Rectal smooth muscle tissue (tissue), 1 donor: ENCODE measurements at regions not wholly inside any gene's neighbourhood (a gene's known extent, or its start where the extent isn't known, plus 50 kb on each side); places are given as distances from the start of the nearest gene placed in this dataset.
A peak's percentile ranks its signal among the peaks of the same experiment; 100 is the strongest.

Experiments used
- H3K27ac ChIP-seq: one replicate; pipeline ENCODE4 v1.7.0; 2013; ENCODE audit warnings: low read depth, low read length, inconsistent platforms
- H3K27me3 ChIP-seq: one replicate; pipeline ENCODE4 v1.7.0; 2013; ENCODE audit warnings: low read length; ENCODE audit not compliant: control insufficient read depth, insufficient read depth
- H3K36me3 ChIP-seq: one replicate; pipeline ENCODE4 v1.7.0; 2013; ENCODE audit warnings: low read length; ENCODE audit not compliant: control insufficient read depth, insufficient read depth
- H3K4me1 ChIP-seq: one replicate; pipeline ENCODE4 v1.7.0; 2013; ENCODE audit warnings: low read length; ENCODE audit not compliant: control insufficient read depth, insufficient read depth
- H3K4me3 ChIP-seq: one replicate; pipeline ENCODE4 v1.7.0; 2013; ENCODE audit warnings: low read length
- H3K9ac ChIP-seq: one replicate; pipeline ENCODE4 v1.7.0; 2013; ENCODE audit warnings: low read length

DNA sequence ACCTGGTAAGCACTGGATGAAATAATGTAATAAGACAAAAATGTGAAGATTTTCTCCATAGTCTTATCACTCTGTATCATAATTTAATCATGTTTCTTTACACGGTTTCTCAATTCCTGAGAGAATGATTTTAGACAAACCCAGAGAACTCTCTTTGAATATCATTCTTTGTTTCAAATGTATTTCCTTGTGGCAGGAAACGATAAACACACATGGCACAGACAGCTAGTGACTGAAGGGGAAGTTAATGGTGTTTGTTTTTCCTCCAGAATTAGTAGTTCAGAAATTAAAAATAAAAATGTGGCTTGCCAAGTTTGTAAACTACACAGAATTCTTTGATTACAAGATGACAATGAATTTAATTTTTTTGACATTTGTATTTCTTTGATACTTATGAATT, 163.7 kb upstream of the PRPS1L1 start:
- Histone ChIP-seq H3K27me3 (no peaks in the 10 kb centered on the region), H3K27ac (no peak overlapping the region), H3K4me3 (no peak overlapping the region), H3K9ac (no peak overlapping the region), H3K36me3 (no peaks in the 10 kb centered on the region), H3K4me1 (no peaks in the 10 kb centered on the region)

DNA sequence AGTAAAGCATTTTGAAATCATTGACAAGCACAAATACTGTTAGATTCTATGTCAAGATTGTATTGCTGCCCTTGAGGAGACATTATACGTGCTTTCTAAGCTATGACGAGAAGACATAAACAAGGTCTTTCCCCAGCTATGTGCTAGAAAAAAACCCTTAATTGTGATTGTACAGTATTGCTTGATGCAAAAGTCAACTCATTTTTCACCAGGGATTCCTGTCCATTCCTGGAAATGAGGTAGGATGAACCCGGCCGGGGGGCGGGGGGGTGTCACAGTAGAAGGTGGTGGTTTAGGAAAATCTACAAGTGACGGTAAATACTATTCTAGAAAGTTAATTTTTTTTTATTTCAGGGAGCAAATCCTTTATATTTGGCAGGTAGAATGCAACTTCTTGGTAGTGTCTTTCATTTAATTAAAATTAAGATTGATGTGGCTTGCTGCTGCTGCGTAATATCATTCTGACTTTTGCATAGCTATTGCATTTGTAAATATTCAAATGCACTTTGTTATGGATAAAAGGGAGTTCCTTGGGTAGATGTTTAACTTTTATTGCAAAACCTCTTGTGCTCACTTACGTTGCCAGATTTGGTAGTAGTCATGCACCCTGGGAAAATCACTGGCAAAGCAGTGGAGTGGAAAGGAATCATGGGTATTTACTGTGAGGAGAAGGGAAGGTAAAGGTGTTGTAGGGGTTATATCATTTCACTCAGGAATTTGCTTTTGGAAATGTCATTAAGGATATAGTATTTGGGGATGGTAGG, 164.4 kb upstream of the PRPS1L1 start:
- Histone ChIP-seq H3K27ac (no peak overlapping the region), H3K36me3 (no peaks in the 10 kb centered on the region), H3K9ac (no peak overlapping the region), H3K4me3 (no peak overlapping the region), H3K4me1 (no peaks in the 10 kb centered on the region), H3K27me3 (no peaks in the 10 kb centered on the region)

GRCh38 chr7:18194616-18195015, 167.0 kb upstream of the PRPS1L1 start:
- Histone ChIP-seq H3K27ac (no peak overlapping the region), H3K4me3 (no peak overlapping the region), H3K9ac (no peak overlapping the region), H3K36me3 (no peaks in the 10 kb centered on the region), H3K27me3 (no peaks in the 10 kb centered on the region), H3K4me1 (no peaks in the 10 kb centered on the region)

- Histone ChIP-seq H3K4me1 (no peaks in the 10 kb centered on the region), H3K27me3 (no peaks in the 10 kb centered on the region), H3K4me3 (no peak overlapping the region), H3K27ac (no peak overlapping the region), H3K9ac (no peak overlapping the region), H3K36me3 (no peaks in the 10 kb centered on the region)
These were observed 169.0 kb upstream of the PRPS1L1 start for GRCh38 chr7:18196638-18197037.

- no peaks in the 10 kb centered on the region for H3K27me3 ChIP-seq
- H3K27ac ChIP-seq: no peak overlapping the region
- H3K4me3 ChIP-seq: no peak overlapping the region
- H3K9ac ChIP-seq: no peak overlapping the region
- H3K4me1 ChIP-seq: no peaks in the 10 kb centered on the region
- H3K36me3 ChIP-seq: no peaks in the 10 kb centered on the region
These were observed 171.2 kb upstream of the PRPS1L1 start for GRCh38 chr7:18198868-18199267.

DNA sequence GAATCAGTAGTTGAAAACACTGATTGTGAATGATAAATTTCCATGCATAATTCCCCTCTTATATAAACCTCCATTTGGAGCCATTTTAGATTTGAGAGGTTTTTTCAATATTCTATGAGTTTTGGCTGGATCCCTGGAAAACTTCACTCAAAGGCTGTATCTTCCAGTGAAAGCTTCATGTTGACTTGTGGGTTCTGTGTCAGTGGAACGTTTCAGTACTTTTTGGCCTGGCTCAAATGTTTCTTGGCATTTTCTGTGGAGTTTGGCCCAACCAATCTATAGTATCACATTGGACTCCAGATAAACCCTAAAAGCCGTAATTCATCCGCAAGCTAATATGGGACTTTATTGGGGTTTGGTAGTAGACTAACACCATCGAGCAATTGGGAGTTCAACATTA, 172.6 kb upstream of the PRPS1L1 start:
- H3K4me1 ChIP-seq: no peaks in the 10 kb centered on the region
- H3K27ac ChIP-seq: no peak overlapping the region
- H3K27me3 ChIP-seq: no peaks in the 10 kb centered on the region
- no peak overlapping the region for H3K9ac ChIP-seq
- H3K4me3 ChIP-seq: no peak overlapping the region
- no peaks in the 10 kb centered on the region for H3K36me3 ChIP-seq

GRCh38 chr7:18200855-18201254, 173.2 kb upstream of the PRPS1L1 start:
- Histone ChIP-seq H3K27ac (peak overlapping the region; percentile 10), H3K36me3 (no peaks in the 10 kb centered on the region), H3K4me3 (no peak overlapping the region), H3K27me3 (no peaks in the 10 kb centered on the region), H3K4me1 (no peaks in the 10 kb centered on the region), H3K9ac (no peak overlapping the region)

DNA sequence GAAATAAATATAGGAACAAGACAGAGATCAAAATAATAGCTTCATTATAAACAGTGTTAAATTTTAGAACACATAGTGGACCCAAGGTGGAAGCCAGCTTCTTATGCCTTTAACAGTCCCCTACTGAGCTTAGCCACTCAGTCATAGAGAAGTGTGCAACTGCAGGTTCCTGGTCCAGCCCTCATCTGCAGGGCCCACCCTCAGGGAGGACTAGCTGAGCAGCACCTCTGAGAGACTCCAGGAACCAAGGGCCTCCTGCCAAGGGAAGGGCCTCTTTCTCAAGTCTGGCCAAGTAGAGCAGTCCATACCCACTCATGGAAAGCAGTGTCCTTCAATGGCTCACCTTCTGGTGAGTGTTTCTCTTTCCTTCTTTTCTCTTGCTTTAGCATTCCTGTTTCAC, 173.7 kb upstream of the PRPS1L1 start:
- Histone ChIP-seq H3K27me3 (no peaks in the 10 kb centered on the region), H3K27ac (no peak overlapping the region), H3K4me3 (no peak overlapping the region), H3K9ac (no peak overlapping the region), H3K36me3 (no peaks in the 10 kb centered on the region), H3K4me1 (no peaks in the 10 kb centered on the region)

DNA sequence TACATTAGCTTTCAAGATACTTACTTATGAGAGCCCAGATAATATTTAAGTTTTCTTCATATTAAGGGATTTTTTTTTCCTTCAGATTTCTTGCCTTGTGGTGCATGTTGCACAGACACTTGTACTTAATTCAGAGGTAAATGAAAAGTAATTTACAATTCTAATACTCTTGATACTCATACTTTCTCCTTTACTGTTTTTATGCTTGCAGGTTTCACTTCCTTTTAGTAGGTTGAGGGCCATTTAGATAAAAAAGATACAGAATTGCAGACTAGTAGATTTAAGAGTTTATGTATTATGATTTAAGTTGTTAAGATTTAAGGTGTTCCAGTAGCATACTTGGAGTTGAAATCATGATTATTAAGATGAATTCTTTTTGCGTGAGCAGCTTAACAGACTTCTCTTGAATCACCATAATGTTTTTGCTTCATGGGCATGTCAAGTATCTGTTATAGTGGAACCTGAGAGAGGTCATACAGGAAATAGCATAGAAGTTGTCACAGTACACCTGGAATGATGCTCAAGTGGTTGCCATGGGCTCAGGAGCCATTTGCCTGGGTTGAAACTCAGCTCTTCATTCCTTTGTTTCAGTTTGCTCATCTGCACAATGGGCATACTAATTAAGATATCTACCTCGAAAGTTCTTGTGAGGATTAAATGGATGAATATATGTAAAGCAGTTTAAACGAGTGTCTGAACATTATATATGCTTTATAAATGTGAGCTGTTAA, 174.8 kb upstream of the PRPS1L1 start:
- no peak overlapping the region for H3K27ac ChIP-seq
- H3K36me3 ChIP-seq: no peaks in the 10 kb centered on the region
- no peaks in the 10 kb centered on the region for H3K4me1 ChIP-seq
- no peaks in the 10 kb centered on the region for H3K27me3 ChIP-seq
- H3K4me3 ChIP-seq: no peak overlapping the region
- H3K9ac ChIP-seq: no peak overlapping the region

DNA sequence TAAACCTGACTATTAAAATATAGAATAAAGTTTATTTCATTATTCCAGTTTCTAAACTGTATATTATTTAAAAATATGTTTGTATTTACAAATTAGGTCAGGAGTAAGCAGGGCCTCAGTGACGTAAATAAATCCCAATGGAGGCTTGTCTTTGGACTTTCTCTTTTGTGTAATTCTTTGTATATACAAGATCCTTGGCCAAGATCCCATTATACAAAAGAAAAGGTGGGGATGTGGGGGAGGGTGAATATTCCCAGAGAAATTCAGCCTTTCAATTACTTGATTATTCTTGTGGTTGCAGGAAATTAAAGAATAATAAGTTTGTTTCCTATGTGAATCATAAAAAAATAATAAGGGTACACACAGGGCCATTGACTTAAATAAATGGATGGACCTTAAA, 178.7 kb upstream of the PRPS1L1 start:
- Histone ChIP-seq H3K27me3 (no peaks in the 10 kb centered on the region), H3K27ac (no peak overlapping the region), H3K4me1 (no peaks in the 10 kb centered on the region), H3K4me3 (no peak overlapping the region), H3K36me3 (no peaks in the 10 kb centered on the region), H3K9ac (no peak overlapping the region)

DNA sequence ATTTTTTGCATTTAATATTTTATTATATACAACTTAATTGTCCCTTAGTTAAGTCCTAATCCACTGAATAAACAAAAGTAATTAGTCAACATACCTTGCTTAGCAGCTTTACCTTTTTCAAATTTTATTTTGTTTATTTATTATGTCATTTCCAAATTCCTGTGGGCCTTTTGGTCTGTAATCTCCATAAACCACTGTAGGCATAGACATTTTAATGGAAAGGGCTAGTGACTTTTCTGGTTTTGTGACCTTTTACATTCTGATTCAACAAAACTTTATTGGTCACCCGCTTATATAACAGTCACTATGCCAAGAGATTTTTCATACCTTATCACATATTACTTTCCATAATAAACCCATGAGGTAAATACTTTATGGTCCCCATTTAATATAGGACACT, 181.3 kb upstream of the PRPS1L1 start:
- H3K36me3 ChIP-seq: no peaks in the 10 kb centered on the region
- H3K9ac ChIP-seq: no peak overlapping the region
- H3K4me3 ChIP-seq: no peak overlapping the region
- H3K27ac ChIP-seq: no peak overlapping the region
- H3K27me3 ChIP-seq: no peaks in the 10 kb centered on the region
- no peaks in the 10 kb centered on the region for H3K4me1 ChIP-seq

DNA sequence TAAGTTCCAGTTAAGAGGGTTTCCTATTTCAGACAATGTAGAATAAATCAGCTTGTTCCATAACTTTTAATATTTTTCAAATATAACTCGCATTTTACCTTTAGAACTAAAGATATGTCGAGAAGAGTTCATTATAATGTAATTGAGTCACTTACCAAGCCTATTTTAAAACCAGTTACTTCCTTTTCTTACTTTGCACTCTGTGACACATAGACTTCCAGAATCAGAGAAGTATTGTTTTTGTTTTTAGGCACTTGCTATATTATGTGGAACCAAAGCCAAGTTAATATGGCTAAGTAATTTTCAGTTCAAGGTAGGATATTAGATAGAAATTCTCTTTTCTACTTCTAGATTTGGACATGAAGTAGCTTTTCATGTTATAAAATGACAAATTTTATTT, 182.7 kb upstream of the PRPS1L1 start:
- no peak overlapping the region for H3K27ac ChIP-seq
- H3K36me3 ChIP-seq: no peaks in the 10 kb centered on the region
- no peaks in the 10 kb centered on the region for H3K4me1 ChIP-seq

DNA sequence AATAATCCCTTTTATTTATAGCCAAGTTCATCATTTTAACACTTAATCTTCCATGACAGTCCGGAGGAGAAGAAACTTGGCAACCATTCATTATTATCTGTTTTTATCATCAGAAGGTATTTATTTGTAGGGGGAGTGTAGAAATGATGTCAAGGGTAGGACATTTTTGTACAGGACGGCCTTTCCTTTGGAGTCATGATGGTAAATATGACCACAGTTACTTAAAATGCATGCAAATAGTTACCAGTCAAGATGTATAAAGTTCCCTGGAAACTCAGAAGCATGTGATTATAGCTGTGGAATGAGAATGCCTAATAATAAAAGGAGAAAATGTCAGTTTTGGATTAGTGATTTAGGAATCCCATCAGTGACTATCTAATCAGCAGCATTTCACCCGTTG, 183.1 kb upstream of the PRPS1L1 start:
- no peaks in the 10 kb centered on the region for H3K36me3 ChIP-seq
- no peaks in the 10 kb centered on the region for H3K27me3 ChIP-seq
- H3K9ac ChIP-seq: no peak overlapping the region
- H3K4me3 ChIP-seq: no peak overlapping the region
- H3K27ac ChIP-seq: no peak overlapping the region
- no peaks in the 10 kb centered on the region for H3K4me1 ChIP-seq

More for the DNA sequence above, 182.7 kb upstream of the PRPS1L1 start:
- H3K4me3 ChIP-seq: no peak overlapping the region
- no peak overlapping the region for H3K9ac ChIP-seq
- no peaks in the 10 kb centered on the region for H3K27me3 ChIP-seq
